Vagina (tissue), 2 donors: ENCODE measurements at regions not wholly inside any gene's neighbourhood (a gene's known extent, or its start where the extent isn't known, plus 50 kb on each side); places are given as distances from the start of the nearest gene placed in this dataset.

Experiments
- CTCF ChIP-seq, 3 experiments: fragments of 450-650 bp in 2 of 3; fragments of 200-600 bp in 1 of 3; sonication (generic) in 1 of 3; IDR thresholded peaks; one replicate each; pipeline ENCODE4 v1.5.1; 2017 to 2019; ENCODE audit warnings: antibody characterized with exemption in 3 of 3, mild to moderate bottlenecking in 2 of 3, moderate library complexity in 2 of 3
- POLR2A ChIP-seq, 2 donors: fragments of 450-650 bp; IDR thresholded peaks; one replicate each; pipeline ENCODE4 v1.6.1; 2017; ENCODE audit warnings: antibody characterized with exemption in 2 of 2, mild to moderate bottlenecking in 2 of 2, moderate library complexity in 2 of 2

DNA sequence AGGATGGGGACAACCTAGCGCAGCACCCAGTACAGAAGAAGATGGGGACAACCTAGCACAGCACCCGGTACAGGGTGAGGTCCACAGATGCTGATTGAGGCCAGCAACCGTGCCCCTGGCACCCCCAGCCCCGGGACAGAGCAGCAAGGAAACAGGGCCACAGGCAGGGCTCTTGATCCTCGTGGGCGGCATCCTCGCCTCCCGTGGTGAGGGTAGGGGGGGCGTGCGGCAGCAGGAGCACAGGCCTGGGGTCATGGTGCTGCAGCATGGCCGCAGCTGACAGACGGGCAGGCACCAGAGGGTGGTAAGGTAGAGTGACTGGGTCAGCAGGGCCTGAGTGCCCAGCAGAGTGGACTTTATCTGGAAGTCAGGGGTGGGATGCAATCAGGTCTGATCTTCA is 89.5 kb downstream of the HMX1 start:
- TF ChIP-seq CTCF (IDR thresholded peaks at IDR 0.05) (no peak), POLR2A (IDR thresholded peaks at IDR 0.05) (no peak)
